SK-N-SH (cell line): ENCODE measurements at regions not wholly inside any gene's neighbourhood (a gene's known extent, or its start where the extent isn't known, plus 50 kb on each side); places are given as distances from the start of the nearest gene placed in this dataset.

Experiments used
- CTCF ChIA-PET: fragments of 300-600, 350-600 bp; formaldehyde crosslinking; extraction: SDS; loops from one replicate; lab custom pipeline; 2021; lab: Yijun Ruan, JAX
- POLR2A ChIA-PET: fragments of 350-600 bp; sonication (Branson Sonifier 250); formaldehyde crosslinking; extraction: SDS; loops from one replicate; lab custom pipeline; 2020; ENCODE audit warnings: antibody characterized with exemption, inconsistent platforms; lab: Yijun Ruan, JAX
- DNase-seq: peaks from one replicate; pipeline ENCODE4 v3.0.0; 2012
- H2AFZ ChIP-seq: fragments of 200-600 bp; sonication (generic); 2 replicates; pipeline ENCODE4 v1.8.1; 2016; ENCODE audit warnings: antibody characterized with exemption, mild to moderate bottlenecking, low read depth
- H3F3A ChIP-seq: fragments of 200-600 bp; sonication (generic); replicated peaks from 2 replicates; pipeline ENCODE3; 2016; ENCODE audit warnings: antibody characterized with exemption, mild to moderate bottlenecking; ENCODE audit not compliant: insufficient read depth
- H3K27ac ChIP-seq, 2 experiments: fragments of 200-500 bp in 1 of 2; fragments of 200-600 bp in 1 of 2; sonication (Bioruptor generic) in 1 of 2; sonication (generic), shearing (Covaris generic) in 1 of 2; 2 replicates each; pipeline versions ENCODE4 v1.5.1 to v1.6.1; 2014 to 2016; ENCODE audit warnings: low read depth in 2 of 2, inconsistent platforms in 1 of 2, low read length in 1 of 2, mild to moderate bottlenecking in 1 of 2, mixed read lengths in 1 of 2
- H3K27me3 ChIP-seq: fragments of 200-600 bp; sonication (generic), shearing (Covaris generic); 2 replicates; pipeline ENCODE4 v1.6.1; 2016; ENCODE audit warnings: mixed run types; ENCODE audit not compliant: insufficient read depth
- H3K36me3 ChIP-seq, 2 experiments: fragments of 200-500 bp in 1 of 2; fragments of 200-600 bp in 1 of 2; sonication (Bioruptor generic) in 1 of 2; sonication (generic) in 1 of 2; replicated peaks in 1 of 2; 2 replicates each; pipeline versions ENCODE3 to v1.5.1; 2014 to 2016; ENCODE audit warnings: low read length in 1 of 2, mild to moderate bottlenecking in 1 of 2; ENCODE audit not compliant: insufficient read depth in 2 of 2, control insufficient read depth in 1 of 2
- H3K4me1 ChIP-seq, 2 experiments: fragments of 200-500 bp in 1 of 2; fragments of 200-600 bp in 1 of 2; sonication (Bioruptor generic) in 1 of 2; sonication (generic), shearing (Covaris generic) in 1 of 2; 2 replicates each; pipeline versions ENCODE4 v1.5.1 to v1.6.1; 2014 to 2016; ENCODE audit warnings: low read depth in 1 of 2, low read length in 1 of 2, mixed run types in 1 of 2; ENCODE audit not compliant: insufficient read depth in 2 of 2, control insufficient read depth in 1 of 2
- H3K4me2 ChIP-seq: fragments of 200-600 bp; sonication (generic), shearing (Covaris generic); 2 replicates; pipeline ENCODE4 v1.6.1; 2017; ENCODE audit warnings: mixed run types
- H3K4me3 ChIP-seq, 2 experiments: fragments of 200-500 bp in 1 of 2; fragments of 200-600 bp in 1 of 2; sonication (Bioruptor generic) in 1 of 2; sonication (generic), shearing (Covaris generic) in 1 of 2; 2 replicates each; pipeline versions ENCODE4 v1.5.1 to v1.8.1; 2014 to 2016; ENCODE audit warnings: low read depth in 2 of 2, inconsistent platforms in 1 of 2, low read length in 1 of 2, mild to moderate bottlenecking in 1 of 2, mixed read lengths in 1 of 2, moderate library complexity in 1 of 2
- H3K79me2 ChIP-seq: fragments of 200-600 bp; sonication (generic); 2 replicates; pipeline ENCODE4 v1.8.1; 2017; ENCODE audit warnings: mild to moderate bottlenecking; ENCODE audit not compliant: insufficient read depth
- H3K9ac ChIP-seq: fragments of 200-600 bp; sonication (generic); 2 replicates; pipeline ENCODE4 v1.6.1; 2017; ENCODE audit warnings: mixed run types
- H3K9me2 ChIP-seq: fragments of 200-600 bp; sonication (generic); 2 replicates; pipeline ENCODE4 v1.6.1; 2017; ENCODE audit warnings: mixed run types
- H3K9me3 ChIP-seq: fragments of 200-600 bp; sonication (generic); 2 replicates; pipeline ENCODE4 v1.6.1; 2017; ENCODE audit warnings: mixed run types, mild to moderate bottlenecking, moderate library complexity
- H4K20me1 ChIP-seq: fragments of 200-600 bp; sonication (generic); 2 replicates; pipeline ENCODE4 v1.6.1; 2017; ENCODE audit warnings: mild to moderate bottlenecking, mixed run types; ENCODE audit not compliant: insufficient read depth
- CHD2 ChIP-seq: fragments of 150-350 bp; IDR thresholded peaks from 2 replicates; pipeline ENCODE4 v1.6.1; 2018; ENCODE audit warnings: low read length; ENCODE audit not compliant: partially characterized antibody
- CTCF ChIP-seq: fragments of 200-600 bp; sonication (generic); IDR thresholded peaks from 2 replicates; pipeline ENCODE4 v1.6.1; 2017; ENCODE audit warnings: antibody characterized with exemption, mild to moderate bottlenecking, moderate library complexity
- GABPA ChIP-seq: IDR thresholded peaks from 2 replicates; pipeline ENCODE4 v1.4.0; 2012; ENCODE audit warnings: low read depth, mild to moderate bottlenecking
- GATA2 ChIP-seq: sonication (generic); formaldehyde crosslinking; IDR thresholded peaks from 2 replicates; pipeline ENCODE4 v1.5.0; 2020; ENCODE audit warnings: mild to moderate bottlenecking, missing genetic modification reagents
- JUND ChIP-seq: IDR thresholded peaks from 2 replicates; pipeline ENCODE4 v1.4.0; 2012
- NRF1 ChIP-seq: IDR thresholded peaks from 2 replicates; pipeline ENCODE4 v1.6.1; 2012; ENCODE audit warnings: low read depth, mild to moderate bottlenecking, low read length
- POLR2AphosphoS5 ChIP-seq: IDR thresholded peaks from 2 replicates; pipeline ENCODE4 v1.6.1; 2012; ENCODE audit warnings: low read depth, low read length
- RAD21 ChIP-seq: IDR thresholded peaks from 2 replicates; pipeline ENCODE4 v1.6.1; 2012; ENCODE audit warnings: mild to moderate bottlenecking, low read length
- RFX5 ChIP-seq: IDR thresholded peaks from 2 replicates; pipeline ENCODE4 v1.6.1; 2012; ENCODE audit warnings: mild to moderate bottlenecking, improper control_type of control experiment, low read length
- RXRA ChIP-seq: IDR thresholded peaks from 2 replicates; pipeline ENCODE4 v1.4.0; 2012; ENCODE audit warnings: low read depth, mild to moderate bottlenecking, borderline replicate concordance
- SIN3A ChIP-seq: IDR thresholded peaks from 2 replicates; pipeline ENCODE4 v1.6.1; 2012; ENCODE audit warnings: low read depth, mild to moderate bottlenecking, low read length, moderate library complexity, borderline replicate concordance
- SMC3 ChIP-seq: IDR thresholded peaks from 2 replicates; pipeline ENCODE4 v1.6.1; 2012; ENCODE audit warnings: low read depth, low read length, improper control_type of control experiment
- TEAD4 ChIP-seq: IDR thresholded peaks from 2 replicates; pipeline ENCODE4 v1.4.0; 2012; ENCODE audit warnings: mild to moderate bottlenecking, borderline replicate concordance; ENCODE audit not compliant: insufficient read depth
- USF1 ChIP-seq: IDR thresholded peaks from 2 replicates; pipeline ENCODE4 v1.4.0; 2012; ENCODE audit warnings: low read depth, borderline replicate concordance
- USF2 ChIP-seq: fragments of 150-350 bp; IDR thresholded peaks from 2 replicates; pipeline ENCODE4 v1.6.1; 2017; ENCODE audit warnings: antibody characterized with exemption, low read length, low read depth, borderline replicate concordance
- WGBS: methylation state at CpG from one replicate; pipeline ENCODE4 v1.1.6; 2017; ENCODE audit warnings: low lambda C conversion rate; 5-methylcytosine and 5-hydroxymethylcytosine counted together

GRCh38 chr1:181173761-181174447 is 85.4 kb downstream of the IER5 start:
- Histone ChIP-seq H3K9ac (no peak overlapping the region), H3K9me3 (no peaks in the 10 kb centered on the region), H3K27me3 (no peaks in the 10 kb centered on the region; the same call in 1 of the 2 replicates), H3K4me3 (no peak overlapping the region), H3K27ac (no peak overlapping the region), H3K9me2 (no peaks in the 10 kb centered on the region), H3K79me2 (no peaks in the 10 kb centered on the region), H3F3A (no peaks in the 10 kb centered on the region), H4K20me1 (no peaks in the 10 kb centered on the region), H3K4me2 (no peak overlapping the region), H3K4me1 (peaks cover 0 to 5% of the 10 kb centered on the region in 2 experiments; a peak in 2 of 4 replicates), H2AFZ (no peak overlapping the region), H3K36me3 (no peaks in the 10 kb centered on the region)
- no peak for DNase-seq
- WGBS, result 55% methylated on average over 6 of the region's 6 CpGs
- CTCF ChIA-PET, result interaction anchor here (0.8 to 2.1 kb wide), 3 partner anchors 15 to 274 kb away, joined by 3 to 12 read pairs (median 3); no protein-coding TSS in a partner anchor
- TF ChIP-seq NRF1 (no peak), CTCF (no peak), USF1 (no peak), CHD2 (no peak), SMC3 (no peak), GATA2 (CRISPR knock-in tag) (no peak), RAD21 (no peak), SIN3A (no peak), POLR2AphosphoS5 (no peak), JUND (no peak), USF2 (no peak), RXRA (no peak), RFX5 (no peak), TEAD4 (no peak), GABPA (no peak)
- POLR2A ChIA-PET, result no interaction called here
